HUDEP-2 (cell line): ENCODE measurements at regions not wholly inside any gene's neighbourhood (a gene's known extent, or its start where the extent isn't known, plus 50 kb on each side); places are given as distances from the start of the nearest gene placed in this dataset.

Experiments
- DNase-seq, 76 experiments: peaks; one replicate each; lab custom pipeline; 2025; ENCODE audit not compliant: unreplicated experiment in 76 of 76; lab: John Stamatoyannopoulos, UW

DNA sequence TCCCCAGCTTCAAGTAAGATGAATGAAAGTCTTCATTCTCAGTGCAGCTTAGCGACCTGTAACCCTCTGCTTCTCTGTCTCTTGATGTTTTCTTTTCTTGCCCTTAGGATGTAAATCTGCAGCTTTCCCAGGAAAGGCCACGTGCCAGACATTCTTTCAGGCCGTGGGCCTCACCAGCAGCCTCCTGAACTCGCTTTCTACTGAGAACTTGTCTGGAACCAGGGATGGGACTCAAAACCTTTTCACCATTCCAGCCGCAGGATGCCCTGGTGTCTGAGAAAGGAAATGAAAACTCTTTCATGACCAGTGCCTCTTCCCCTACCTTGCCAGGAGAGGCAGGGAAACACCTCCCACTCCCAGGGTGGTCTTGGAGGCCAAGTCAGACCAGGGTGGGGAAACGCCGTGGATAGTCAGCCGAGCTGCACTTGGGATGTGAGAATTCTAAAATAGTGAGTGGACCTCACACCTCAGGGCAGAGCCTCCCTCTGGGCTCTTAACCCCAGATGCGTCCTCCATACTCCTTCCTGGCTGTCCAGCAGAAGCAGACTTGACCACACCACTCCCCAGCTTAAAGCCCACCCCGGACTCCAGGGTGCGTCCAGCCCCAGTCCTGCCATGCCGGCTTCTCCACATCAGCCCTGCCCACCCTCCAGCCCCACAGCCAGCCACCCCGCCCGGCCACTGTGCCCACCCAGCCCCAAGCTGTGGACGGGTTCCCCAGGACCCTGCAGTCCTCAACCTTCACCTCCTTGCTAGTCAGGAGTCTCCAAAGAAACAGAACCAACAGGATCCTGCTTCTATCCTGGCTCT lies 115.5 kb downstream of the TWIST2 start:
- DNase-seq, result no peak

DNA sequence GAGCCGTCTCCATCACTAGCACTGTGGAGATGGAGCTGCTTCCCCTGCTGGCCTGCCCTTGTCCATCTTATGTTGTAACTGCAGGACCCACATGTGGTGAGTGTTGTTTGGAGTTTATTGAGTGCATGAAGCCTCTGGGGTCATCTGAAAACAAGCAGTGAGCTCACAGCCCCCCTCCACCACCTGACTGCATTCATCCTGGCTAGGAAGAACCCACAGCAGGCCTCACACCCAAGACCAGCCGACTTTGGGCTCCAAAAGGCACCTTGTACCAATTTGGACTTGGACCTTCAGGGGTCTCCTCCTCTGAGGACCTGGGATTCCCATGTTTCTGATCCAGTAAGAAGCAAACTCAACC lies 116.1 kb downstream of the TWIST2 start:
- DNase-seq, result no peak

DNA sequence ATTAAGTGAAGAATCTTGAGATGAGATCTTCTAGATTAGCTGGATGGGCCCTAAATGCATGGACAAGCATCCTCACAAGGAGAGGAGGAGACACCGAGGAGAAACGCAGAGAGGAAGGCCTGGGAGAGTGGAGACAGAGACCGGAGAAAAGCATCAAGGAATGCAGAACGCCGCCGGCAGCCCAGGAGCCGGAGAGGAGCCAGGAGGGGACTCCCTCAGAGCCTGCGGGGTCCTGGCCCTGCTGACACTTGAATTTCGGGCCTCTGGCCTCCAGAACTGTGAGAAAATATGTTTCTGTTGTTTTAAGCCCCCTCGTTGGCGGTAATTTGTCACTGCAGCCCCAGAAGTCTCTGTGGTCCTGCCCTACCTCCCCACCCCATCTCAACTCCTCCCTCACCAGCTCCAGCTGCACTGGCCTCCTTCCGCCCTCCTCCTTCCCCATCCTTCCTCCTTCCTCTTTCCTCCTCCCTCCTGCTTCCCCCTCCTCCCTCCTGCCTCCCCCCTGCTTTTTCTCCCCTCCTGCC lies 116.7 kb downstream of the TWIST2 start:
- no peak for DNase-seq

DNA sequence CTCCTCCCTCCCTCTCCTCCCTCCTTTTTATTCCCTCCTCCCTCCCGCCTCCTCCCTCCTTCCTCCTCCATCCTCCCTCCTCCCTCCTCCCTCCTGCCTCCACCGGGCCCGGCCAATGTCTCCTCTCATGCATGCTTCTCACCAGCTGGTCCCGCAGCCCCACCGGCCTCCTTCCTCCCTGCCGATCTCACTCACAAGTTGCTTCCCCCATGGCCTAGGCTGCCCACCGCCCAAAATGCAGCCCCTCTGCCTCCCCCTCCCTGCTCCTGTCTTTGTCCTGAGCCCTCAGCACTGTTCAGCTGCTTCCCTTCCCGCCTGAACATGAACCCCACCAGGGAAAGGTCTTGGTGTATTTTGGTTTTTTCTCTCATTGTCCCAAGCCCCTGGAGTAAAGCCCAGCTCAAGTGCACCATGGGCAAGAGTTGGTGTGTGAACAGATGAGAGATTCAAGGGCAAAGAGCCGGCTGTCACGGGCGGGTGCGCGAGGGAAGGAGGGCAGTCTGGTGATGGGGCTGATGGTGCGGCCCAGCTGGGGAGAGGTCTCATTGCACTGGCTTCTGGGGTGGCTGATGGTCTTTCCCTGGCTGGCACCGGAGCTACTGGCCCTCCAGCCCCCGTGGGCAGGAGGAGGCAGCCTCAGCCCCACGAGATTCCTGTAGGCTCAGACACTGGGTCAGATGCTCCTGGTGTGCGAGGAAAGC lies 117.6 kb downstream of the TWIST2 start:
- no peak for DNase-seq

DNA sequence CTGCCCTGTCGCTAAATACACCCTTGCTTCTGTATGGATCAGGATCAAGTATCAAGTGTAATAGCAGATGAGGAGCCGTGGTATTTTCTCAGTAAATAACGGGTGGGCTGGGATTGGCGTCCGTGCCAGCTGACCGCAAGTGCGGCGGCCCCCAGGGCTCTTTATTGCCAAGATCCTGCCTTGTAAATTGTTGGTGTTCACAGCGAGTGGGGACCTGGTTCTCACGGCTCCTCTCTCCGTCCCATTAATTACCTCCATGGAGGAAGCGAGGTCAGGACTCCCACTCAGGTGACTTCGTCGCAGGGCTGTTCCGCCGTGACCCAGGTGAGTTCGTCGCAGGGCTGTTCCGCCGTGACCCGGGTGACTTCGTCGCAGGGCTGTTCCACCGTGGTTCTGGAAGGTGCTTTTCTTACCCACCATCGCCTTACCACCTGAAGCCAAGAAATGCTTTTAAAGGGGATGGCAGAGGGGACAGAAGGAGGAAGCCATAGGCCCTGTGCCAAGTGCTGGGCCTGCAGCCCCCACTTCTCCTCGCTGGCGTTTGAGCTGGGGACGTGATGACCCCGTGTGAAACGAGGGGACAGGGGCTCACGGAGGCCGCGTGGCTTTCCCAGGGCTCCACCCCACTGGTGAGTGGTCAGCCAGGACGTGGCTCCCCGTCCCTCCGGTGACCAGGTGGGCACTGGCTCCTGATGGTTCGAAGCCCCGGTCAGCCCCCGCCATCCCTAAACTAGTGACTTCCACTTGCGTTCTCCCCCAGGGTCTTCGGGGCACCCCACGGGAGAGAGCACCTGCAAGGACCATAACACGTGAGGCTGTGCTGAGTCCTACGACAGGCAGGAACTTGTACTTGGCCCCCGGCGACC lies 118.4 kb downstream of the TWIST2 start:
- DNase-seq, result no peak

DNA sequence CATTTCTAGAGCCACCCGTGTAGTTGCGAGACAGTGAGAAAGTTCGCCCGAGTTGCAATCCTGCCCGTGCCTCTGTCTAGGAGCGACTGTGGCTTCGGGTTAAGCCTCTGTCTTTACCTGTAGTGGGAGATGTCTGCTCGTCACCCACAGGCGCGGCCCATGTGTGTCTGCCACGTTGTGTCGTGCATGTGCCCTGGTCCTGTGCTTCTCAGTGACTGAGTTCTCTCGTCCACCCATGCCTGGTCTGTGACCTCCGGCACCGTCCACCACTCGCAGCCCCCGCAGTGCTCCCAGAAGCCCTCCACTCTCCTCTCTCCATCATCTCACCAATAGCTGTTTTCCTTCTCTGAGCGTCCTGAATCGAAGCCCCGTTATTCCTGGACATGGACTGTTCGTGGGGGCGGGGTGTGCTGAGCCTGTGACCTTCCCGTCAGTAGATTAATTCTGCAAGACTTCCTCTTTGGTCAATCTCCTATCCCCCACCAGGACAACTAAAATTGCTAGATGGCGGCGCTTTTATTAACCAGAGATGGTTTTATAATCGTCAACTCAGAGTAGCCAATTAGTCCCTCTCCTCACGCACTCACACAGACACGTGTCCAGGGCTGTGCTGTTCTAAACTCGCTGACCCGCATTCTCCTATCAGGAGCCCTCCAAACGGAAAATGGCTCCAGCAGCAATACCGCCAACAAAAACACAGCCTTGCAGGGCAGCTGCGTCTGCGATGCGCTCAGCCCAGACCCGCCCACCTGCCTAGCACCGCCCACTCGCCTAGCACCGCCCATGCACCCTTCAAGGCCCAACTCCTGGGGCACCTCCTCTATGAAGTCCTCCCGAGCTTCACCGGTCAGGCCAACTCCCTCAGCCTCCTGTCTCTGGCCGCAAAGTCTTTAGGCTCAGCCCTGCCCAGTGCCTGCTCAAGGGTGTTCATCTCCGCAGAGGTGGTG lies 119.4 kb downstream of the TWIST2 start:
- no peak for DNase-seq

DNA sequence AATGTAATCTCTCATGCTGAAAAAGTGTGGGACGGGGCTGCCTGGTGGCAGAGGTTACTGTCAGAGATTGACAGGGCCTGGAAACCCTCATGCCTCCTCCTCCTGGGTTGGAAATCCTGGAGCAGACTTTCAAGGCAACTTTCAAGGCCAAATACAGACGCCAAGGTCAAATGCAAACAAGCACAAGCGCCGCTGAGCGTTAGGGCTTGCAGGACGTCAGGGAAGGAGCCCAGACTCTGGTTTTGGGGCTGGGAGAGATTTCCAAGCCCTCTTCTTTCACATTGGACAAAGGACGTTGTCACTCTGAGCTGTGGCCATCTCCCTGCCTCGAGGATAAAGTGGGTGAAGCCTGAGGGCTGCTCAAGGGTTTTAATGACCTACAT lies 120.1 kb downstream of the TWIST2 start:
- DNase-seq, result no peak

DNA sequence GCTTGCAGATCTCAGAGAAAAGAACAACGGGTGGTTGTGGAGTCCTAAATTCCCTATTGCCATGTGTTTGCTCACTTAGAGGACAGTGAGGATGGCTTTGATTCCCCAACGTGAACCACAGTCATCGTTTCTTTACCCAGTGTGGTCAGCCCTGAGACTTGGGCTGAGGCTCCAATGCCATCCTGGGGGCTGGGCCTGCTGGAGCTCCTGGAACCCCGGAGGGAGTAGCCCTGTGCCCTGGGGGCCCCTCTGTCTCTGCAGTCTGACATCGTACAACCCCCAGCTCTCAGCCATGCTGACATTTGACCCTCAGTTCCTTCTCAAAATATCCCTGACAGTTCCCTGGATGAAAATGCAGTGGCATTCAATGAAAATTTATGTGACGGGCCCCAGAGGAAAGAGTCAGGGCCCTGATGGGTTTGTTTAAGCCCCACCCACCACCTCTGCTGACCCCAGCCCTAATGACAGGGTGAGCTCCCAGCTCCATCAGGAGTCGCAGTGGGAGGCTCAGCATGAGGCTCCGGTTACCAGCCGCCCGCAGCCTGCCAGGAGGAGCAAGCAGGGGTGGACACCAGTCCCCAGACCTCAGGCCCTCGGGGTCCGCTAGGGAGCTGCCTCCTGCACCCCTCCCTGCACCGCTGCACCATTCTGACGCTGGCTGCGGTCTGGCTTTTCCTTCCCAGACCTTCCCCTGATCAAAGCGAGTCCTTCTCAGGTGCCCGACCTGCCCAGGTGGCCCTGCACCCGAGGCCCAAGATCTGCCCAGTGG lies 120.9 kb downstream of the TWIST2 start:
- DNase-seq, result no peak

DNA sequence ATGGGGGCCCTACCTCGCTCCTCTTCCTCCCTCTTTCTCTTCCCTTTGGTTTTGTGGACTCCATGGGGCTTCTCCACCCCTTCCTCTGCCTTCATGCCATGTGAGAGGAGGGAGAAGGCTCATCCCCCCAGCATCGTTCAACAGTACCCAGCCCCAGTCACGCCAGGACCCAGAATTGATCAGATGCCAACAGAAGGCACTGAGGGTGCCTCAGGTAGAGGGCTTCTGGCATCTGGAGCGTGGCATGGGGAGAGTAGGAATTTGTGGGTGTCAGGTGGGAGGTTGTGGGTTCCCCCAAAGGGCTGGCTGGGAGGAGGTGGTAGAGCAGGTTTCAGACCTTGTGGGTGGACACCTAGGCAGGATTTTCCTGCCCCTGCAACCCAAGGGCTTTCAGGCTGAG lies 122.0 kb downstream of the TWIST2 start:
- no peak for DNase-seq

DNA sequence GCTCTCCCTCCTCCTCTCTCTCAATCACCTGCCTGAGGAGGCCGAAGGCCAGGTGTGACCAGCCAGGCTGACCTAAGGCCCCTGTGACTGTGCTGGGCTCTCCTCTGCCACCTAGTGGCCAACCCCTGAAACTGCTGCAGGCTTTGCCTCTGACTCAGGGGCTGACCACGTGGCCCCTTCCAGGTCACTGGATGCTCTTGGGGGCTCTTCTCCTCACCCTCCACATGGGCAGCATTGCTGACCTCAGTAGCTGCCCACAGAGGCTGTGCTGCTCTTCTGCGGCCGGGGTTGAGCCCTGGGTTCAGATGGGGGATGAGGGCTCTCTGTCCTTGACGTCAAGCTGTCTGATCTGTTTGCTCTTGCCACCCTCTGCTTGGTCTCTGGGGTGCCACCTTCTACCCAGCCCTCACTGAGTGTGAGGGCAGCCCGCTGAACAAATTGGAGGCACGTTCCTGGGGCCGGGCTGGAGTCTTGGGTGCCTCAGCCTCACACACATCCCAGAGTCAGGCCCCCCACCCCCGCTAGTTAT lies 122.7 kb downstream of the TWIST2 start:
- DNase-seq, result peak in 33 of 76 experiments; percentile 2 to 60 (median 13)

DNA sequence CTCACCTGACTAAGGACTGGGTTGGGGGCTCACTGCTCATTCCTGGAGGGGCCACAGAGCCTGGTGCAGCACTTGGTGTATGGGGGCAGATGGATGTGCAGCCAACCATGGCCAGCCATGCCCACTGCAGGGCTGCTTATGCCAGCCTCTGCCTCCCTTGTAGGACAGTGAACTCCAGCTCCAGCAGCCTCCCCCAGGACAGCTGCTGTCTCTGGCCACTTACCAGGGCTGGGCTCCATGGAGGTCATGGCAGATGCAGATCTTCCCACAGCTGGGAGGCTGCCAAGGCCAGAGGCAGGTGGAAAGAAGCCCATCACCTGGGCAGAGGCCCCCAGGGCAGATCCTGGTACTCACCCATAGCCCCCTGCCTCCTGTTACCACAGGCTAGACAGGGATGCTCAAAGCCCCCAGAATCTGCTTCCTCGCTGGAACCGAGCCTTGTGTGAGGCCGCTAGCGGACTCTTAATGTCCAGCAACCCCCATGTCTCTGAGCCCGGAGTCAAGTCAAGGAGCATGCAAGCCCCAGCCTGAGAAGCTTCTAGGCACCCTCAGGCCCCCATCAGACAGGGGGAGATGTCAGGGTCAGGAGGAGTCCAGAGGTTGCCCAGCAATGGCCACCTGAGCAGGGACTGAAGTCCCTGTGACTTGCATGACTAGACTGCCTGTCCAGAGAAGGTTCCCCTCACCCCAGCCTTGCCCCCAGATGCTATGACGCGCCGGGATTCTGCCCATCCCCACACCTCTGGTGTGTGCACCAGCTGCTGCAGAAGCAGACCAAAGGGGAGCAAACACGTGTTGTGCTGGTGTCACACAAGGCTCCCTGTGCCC lies 123.6 kb downstream of the TWIST2 start:
- DNase-seq, result no peak

DNA sequence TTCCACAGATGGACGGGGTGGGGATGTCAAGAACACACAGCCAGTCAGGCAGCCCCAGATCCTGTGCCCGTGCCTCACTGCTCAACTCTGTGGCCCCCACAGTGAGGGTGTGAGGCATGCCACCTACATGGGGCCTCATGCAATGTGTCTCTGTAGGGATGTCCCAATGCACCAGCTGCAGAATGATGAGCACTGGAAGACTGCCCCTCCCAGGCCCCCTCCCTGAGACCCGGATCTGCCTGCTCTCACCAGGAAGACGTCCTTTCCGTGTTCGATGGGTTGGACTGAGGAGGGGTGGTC lies 124.2 kb downstream of the TWIST2 start:
- DNase-seq, result no peak

DNA sequence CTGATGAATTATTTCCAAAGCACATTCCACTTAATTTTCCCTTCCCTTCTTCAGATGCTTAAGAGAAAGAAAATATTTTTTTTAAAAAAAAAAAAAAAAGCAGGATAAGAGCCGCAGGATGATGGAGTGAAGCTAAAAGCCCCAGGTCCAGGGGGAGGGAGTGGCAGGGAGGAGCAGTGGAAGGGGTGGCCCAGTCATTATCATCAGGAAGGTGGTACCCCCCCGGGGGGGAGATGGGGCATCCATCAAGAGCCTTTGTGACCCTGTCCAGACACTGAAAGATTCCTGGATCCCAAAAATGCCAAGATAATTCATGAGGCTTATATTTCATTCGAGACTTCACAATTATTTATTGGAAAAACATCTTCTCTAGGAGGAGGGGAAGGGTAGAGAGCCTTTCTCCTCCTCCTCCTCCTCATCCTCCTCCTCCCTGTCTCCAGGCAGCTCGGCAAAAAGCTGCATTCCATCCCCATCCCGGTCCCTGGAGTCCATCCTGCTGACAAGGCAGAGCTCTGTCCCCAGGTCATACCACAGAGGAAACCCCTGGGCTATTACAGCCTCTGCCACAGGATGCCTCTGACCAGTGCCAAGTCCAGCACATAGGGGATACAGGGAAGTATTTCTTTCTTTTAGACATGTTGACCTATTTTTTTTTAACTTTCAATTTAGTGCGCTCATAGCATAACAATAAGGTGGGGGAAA lies 125.3 kb downstream of the TWIST2 start:
- no peak for DNase-seq

DNA sequence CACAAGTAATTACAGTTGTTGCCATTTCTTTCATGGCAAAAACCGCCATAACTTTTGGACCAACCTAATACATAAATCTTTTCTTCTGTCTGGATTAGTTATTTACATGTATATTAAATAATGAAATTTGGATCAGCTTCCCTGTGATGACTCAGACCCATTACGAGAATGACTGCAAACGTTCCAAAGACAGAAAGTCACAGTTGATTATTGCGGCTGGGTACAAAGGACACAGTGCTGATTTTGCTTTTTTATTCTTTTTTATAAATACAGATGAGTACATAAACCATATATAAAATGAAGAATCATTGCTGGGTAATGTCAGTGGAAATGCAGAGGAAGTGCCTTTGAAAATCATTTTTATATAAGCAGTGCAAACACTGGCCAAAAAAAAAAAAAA lies 126.2 kb downstream of the TWIST2 start:
- DNase-seq, result no peak

DNA sequence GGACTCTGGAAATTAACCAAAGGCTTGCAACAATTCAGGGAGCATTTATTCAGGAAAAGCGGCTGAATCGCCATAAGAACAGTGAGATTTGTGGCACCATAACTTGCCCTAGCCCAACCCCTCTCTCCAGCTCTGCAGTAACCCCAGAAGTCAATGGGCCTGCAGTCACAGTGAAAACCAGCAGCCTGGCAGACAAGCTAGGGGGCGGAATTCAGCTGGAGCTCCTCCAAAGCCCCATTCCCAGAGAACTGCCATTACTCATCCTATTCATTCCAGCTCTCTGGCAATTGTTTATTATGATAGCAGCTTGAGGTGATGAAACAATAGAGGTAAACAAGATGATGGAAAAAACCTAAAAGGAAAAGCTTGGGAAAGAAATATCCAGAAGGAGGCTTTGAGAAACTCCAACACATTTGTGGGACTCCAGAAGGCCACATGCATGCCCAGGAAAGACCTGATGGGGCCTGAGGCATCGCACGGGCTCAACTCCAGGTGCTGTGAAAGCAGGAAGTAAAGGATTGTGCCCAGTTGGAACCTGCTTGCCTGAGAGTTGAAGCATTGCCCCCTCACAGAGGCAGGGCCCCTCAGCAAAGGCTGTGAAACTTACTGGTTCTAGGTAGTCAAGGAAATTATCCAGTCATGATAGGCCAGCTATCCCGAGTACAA lies 126.7 kb downstream of the TWIST2 start:
- no peak for DNase-seq

DNA sequence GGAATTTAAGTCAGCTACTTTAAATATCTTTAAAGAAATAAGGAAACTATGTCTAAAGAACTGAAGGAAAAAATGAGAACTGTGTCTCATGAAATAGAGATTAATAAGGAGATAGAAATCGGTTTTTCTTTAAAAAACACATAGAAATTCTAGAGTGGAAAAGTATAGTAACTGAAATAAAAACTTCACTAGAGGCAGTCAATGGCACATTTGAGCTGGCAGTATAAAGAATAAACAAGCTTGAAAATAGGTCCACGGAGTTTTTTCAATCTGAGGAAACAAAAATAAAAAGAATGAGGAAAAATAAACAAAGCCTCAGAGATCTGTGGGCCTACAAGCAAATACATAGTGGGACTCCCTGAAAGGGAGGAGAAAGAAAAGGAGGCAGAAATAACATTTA lies 127.5 kb downstream of the TWIST2 start:
- no peak for DNase-seq

DNA sequence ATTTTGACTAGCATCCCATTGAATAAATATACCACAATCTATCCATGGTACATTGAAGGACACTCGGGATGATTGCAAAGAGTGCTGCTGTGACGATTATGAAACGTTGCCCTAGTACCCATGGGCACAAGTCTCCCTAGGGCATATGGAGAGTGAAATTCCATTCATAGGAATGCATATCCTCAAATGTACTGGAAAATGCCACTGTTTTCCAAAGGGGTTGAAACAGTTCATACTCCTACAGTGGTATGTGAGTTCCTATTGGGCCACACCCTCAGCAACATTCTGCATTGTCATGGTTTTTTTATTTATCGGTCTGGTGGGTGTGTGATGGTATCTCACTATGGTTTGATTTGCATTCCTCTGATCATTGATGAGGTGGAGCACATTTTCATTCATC lies 130.6 kb downstream of the TWIST2 start:
- DNase-seq, result no peak
